ENCODE measurements at regions not wholly inside any gene's neighbourhood (a gene's known extent, or its start where the extent isn't known, plus 50 kb on each side); places are given as distances from the start of the nearest gene placed in this dataset.
"Not testable (repeated sequence)": the region's sequence is repeated elsewhere in the genome, so short reads cannot be mapped to it uniquely, and the experiment has no call there.

GRCh38 chr11:91563176-91563575, 661.4 kb upstream of the FAT3 start:
- H3K36me3 Mint-ChIP-seq (ENCODE audit: low read depth) = no peaks in the 10 kb centered on the region
- peaks cover 43% of the 10 kb centered on the region for H3K9me3 Mint-ChIP-seq
- no peak for DNase-seq (ENCODE audit: low spot score)
- intact Hi-C loops (cut with micrococcal nuclease) = no loop called here
- H3K27ac Mint-ChIP-seq = no peak overlapping the region
- no peaks in the 10 kb centered on the region for H3K27me3 Mint-ChIP-seq (ENCODE audit: low read depth)
- no peaks in the 10 kb centered on the region for H3K4me1 Mint-ChIP-seq (ENCODE audit: low read depth)
- H3K4me3 Mint-ChIP-seq (ENCODE audit: low read depth) = no peak overlapping the region

GRCh38 chr11:91560434-91560833, 664.2 kb upstream of the FAT3 start:
- Mint-ChIP-seq H3K4me1 (ENCODE audit: low read depth) (no peaks in the 10 kb centered on the region), H3K36me3 (ENCODE audit: low read depth) (no peaks in the 10 kb centered on the region), H3K4me3 (ENCODE audit: low read depth) (no peak overlapping the region), H3K27ac (no peak overlapping the region), H3K27me3 (ENCODE audit: low read depth) (no peaks in the 10 kb centered on the region), H3K9me3 (peaks cover 36% of the 10 kb centered on the region)
- intact Hi-C loops (cut with micrococcal nuclease) = no loop called here
- no peak for DNase-seq (ENCODE audit: low spot score)

- H3K27me3 Mint-ChIP-seq (ENCODE audit: low read depth) = no peaks in the 10 kb centered on the region
- no peak overlapping the region for H3K4me3 Mint-ChIP-seq (ENCODE audit: low read depth)
- H3K36me3 Mint-ChIP-seq (ENCODE audit: low read depth) = no peaks in the 10 kb centered on the region
- DNase-seq (ENCODE audit: low spot score) = no peak
- no peaks in the 10 kb centered on the region for H3K4me1 Mint-ChIP-seq (ENCODE audit: low read depth)
- H3K9me3 Mint-ChIP-seq = peaks cover 60% of the 10 kb centered on the region
- intact Hi-C loops (cut with micrococcal nuclease) = no loop called here
- H3K27ac Mint-ChIP-seq = no peak overlapping the region
Measured at GRCh38 chr11:91538065-91538464, 686.6 kb upstream of the FAT3 start.

GRCh38 chr11:91536366-91536765, 688.3 kb upstream of the FAT3 start:
- H3K27me3 Mint-ChIP-seq (ENCODE audit: low read depth) = no peaks in the 10 kb centered on the region
- intact Hi-C loops (cut with micrococcal nuclease) = no loop called here
- H3K4me3 Mint-ChIP-seq (ENCODE audit: low read depth) = no peak overlapping the region
- H3K4me1 Mint-ChIP-seq (ENCODE audit: low read depth) = no peaks in the 10 kb centered on the region
- H3K9me3 Mint-ChIP-seq = peaks cover 48% of the 10 kb centered on the region
- no peaks in the 10 kb centered on the region for H3K36me3 Mint-ChIP-seq (ENCODE audit: low read depth)
- no peak for DNase-seq (ENCODE audit: low spot score)
- H3K27ac Mint-ChIP-seq = no peak overlapping the region

GRCh38 chr11:91528965-91529364, 695.7 kb upstream of the FAT3 start:
- H3K36me3 Mint-ChIP-seq (ENCODE audit: low read depth) = no peaks in the 10 kb centered on the region
- intact Hi-C loops (cut with micrococcal nuclease) = no loop called here

DNA sequence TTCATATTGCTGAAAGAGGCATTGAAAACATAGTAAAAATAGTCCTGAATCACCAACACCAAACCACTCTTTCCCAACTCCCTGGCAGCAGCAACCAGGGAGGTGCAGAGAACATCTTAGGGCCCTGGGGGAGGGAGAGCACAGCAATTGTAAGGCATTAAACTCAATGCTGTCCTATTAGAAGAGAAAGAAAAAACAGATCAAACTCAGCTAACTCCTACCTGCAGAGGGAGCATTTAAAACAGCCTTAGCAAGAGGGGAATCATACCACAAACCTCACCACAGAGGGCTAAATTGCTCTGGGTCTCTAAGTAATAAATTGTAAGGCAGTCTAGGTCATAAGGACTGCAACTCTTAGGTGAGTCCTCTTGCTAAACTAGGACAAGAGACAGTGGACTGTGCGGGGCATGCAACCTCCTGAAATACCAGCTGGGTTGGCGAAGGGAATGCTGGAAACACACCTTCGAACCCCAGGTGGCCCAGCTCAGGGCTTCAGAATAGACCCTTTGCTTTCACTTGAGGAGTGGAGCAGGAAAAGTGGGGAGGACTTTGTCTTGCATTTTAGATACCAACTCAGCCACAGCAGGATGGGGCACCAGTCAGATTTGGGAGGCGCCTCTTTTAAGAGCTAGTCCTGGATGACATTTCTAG, 697.1 kb upstream of the FAT3 start:
- H3K36me3 Mint-ChIP-seq (ENCODE audit: low read depth) = no peaks in the 10 kb centered on the region
- H3K4me3 Mint-ChIP-seq (ENCODE audit: low read depth) = no peak overlapping the region
- intact Hi-C loops (cut with micrococcal nuclease) = no loop called here
- H3K27ac Mint-ChIP-seq = no peak overlapping the region
- H3K9me3 Mint-ChIP-seq = peaks cover 44% of the 10 kb centered on the region
- no peaks in the 10 kb centered on the region for H3K27me3 Mint-ChIP-seq (ENCODE audit: low read depth)
- H3K4me1 Mint-ChIP-seq (ENCODE audit: low read depth) = no peaks in the 10 kb centered on the region
- DNase-seq (ENCODE audit: low spot score) = no peak

More at GRCh38 chr11:91528965-91529364, 695.7 kb upstream of the FAT3 start:
- Mint-ChIP-seq H3K4me3 (ENCODE audit: low read depth) (no peak overlapping the region), H3K9me3 (peaks cover 43% of the 10 kb centered on the region), H3K27me3 (ENCODE audit: low read depth) (no peaks in the 10 kb centered on the region), H3K27ac (no peak overlapping the region), H3K4me1 (ENCODE audit: low read depth) (no peaks in the 10 kb centered on the region)
- DNase-seq (ENCODE audit: low spot score) = no peak

- H3K36me3 Mint-ChIP-seq (ENCODE audit: low read depth) = no peaks in the 10 kb centered on the region
- no peak for DNase-seq (ENCODE audit: low spot score)
- peaks cover 18% of the 10 kb centered on the region for H3K9me3 Mint-ChIP-seq
- intact Hi-C loops (cut with micrococcal nuclease) = no loop called here
- H3K4me1 Mint-ChIP-seq (ENCODE audit: low read depth) = no peaks in the 10 kb centered on the region
- no peak overlapping the region for H3K27ac Mint-ChIP-seq
- no peaks in the 10 kb centered on the region for H3K27me3 Mint-ChIP-seq (ENCODE audit: low read depth)
- H3K4me3 Mint-ChIP-seq (ENCODE audit: low read depth) = no peak overlapping the region
Measured at GRCh38 chr11:91513734-91514133, 710.9 kb upstream of the FAT3 start.

- intact Hi-C loops (cut with micrococcal nuclease) = no loop called here
- H3K4me1 Mint-ChIP-seq (ENCODE audit: low read depth) = no peaks in the 10 kb centered on the region
- DNase-seq (ENCODE audit: low spot score) = no peak
- H3K27ac Mint-ChIP-seq = no peak overlapping the region
- H3K36me3 Mint-ChIP-seq (ENCODE audit: low read depth) = no peaks in the 10 kb centered on the region
- H3K9me3 Mint-ChIP-seq = peaks cover 13% of the 10 kb centered on the region
- H3K4me3 Mint-ChIP-seq (ENCODE audit: low read depth) = no peak overlapping the region
- H3K27me3 Mint-ChIP-seq (ENCODE audit: low read depth) = no peaks in the 10 kb centered on the region
Measured at GRCh38 chr11:91497847-91498246, 726.8 kb upstream of the FAT3 start.

- peaks cover 7% of the 10 kb centered on the region for H3K9me3 Mint-ChIP-seq
- H3K27me3 Mint-ChIP-seq (ENCODE audit: low read depth) = no peaks in the 10 kb centered on the region
- no peaks in the 10 kb centered on the region for H3K4me1 Mint-ChIP-seq (ENCODE audit: low read depth)
- no peaks in the 10 kb centered on the region for H3K36me3 Mint-ChIP-seq (ENCODE audit: low read depth)
- no peak overlapping the region for H3K27ac Mint-ChIP-seq
- intact Hi-C loops (cut with micrococcal nuclease) = no loop called here
- DNase-seq (ENCODE audit: low spot score) = no peak
- no peak overlapping the region for H3K4me3 Mint-ChIP-seq (ENCODE audit: low read depth)
Measured at GRCh38 chr11:91495837-91496236, 728.8 kb upstream of the FAT3 start.

DNA sequence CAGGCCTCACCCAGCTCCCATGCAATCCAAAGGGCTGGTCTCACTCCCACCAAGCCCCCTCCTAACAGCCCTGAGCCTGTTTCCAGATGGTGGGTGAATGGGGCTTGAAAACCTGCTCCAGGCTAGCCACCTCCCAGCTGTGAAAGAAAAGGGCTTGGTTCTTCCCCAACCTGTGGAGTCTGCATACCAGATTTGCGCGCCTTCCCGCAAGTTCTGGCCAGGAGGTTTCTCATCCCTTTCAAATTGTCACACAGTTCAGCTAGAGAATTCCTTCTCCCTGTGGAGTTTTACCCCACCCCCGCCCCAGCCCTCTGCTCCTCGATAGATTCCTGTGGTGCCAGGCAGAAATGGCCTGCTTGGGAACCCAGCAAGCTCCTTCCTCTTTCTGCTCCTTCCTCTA, 734.6 kb upstream of the FAT3 start:
- intact Hi-C loops (cut with micrococcal nuclease) = no loop called here
- Mint-ChIP-seq H3K9me3 (peaks cover 48% of the 10 kb centered on the region), H3K36me3 (ENCODE audit: low read depth) (no peaks in the 10 kb centered on the region), H3K4me3 (ENCODE audit: low read depth) (no peak overlapping the region), H3K27me3 (ENCODE audit: low read depth) (no peaks in the 10 kb centered on the region), H3K4me1 (ENCODE audit: low read depth) (no peaks in the 10 kb centered on the region), H3K27ac (no peak overlapping the region)
- DNase-seq (ENCODE audit: low spot score) = no peak

GRCh38 chr11:91483956-91484355, 740.7 kb upstream of the FAT3 start:
- H3K36me3 Mint-ChIP-seq (ENCODE audit: low read depth); H3K27me3 Mint-ChIP-seq (ENCODE audit: low read depth); DNase-seq (ENCODE audit: low spot score); H3K4me1 Mint-ChIP-seq (ENCODE audit: low read depth); intact Hi-C loops (cut with micrococcal nuclease); H3K4me3 Mint-ChIP-seq (ENCODE audit: low read depth); H3K27ac Mint-ChIP-seq: not testable (repeated sequence)
- peaks cover 54% of the 10 kb centered on the region for H3K9me3 Mint-ChIP-seq

- intact Hi-C loops (cut with micrococcal nuclease); DNase-seq (ENCODE audit: low spot score); H3K27me3 Mint-ChIP-seq (ENCODE audit: low read depth); H3K36me3 Mint-ChIP-seq (ENCODE audit: low read depth); H3K4me1 Mint-ChIP-seq (ENCODE audit: low read depth); H3K27ac Mint-ChIP-seq; H3K4me3 Mint-ChIP-seq (ENCODE audit: low read depth): not testable (repeated sequence)
- H3K9me3 Mint-ChIP-seq = peaks cover 54% of the 10 kb centered on the region
Measured at GRCh38 chr11:91481875-91482274, 742.7 kb upstream of the FAT3 start.

DNA sequence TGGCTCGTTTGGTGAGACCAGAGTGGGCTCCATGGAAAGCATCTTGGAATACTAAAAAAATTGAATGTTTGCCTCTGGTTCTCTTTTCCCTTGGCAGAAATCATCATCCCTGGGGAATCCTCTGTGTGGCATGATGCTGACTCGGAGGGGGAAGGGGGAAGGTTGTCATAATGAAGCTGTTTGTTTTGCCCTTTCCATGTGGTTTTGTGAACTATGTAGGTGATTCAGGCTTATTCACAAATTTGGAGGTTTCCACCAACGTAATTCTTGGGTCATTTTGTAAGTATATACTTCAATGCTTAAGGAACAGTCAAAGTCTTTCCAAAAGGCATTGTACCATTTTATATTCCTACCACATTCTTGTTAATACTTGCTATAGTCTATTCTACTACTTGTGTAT, 754.0 kb upstream of the FAT3 start:
- intact Hi-C loops (cut with micrococcal nuclease) = no loop called here
- Mint-ChIP-seq H3K9me3 (peaks cover 9% of the 10 kb centered on the region), H3K36me3 (ENCODE audit: low read depth) (no peaks in the 10 kb centered on the region), H3K27me3 (ENCODE audit: low read depth) (no peaks in the 10 kb centered on the region), H3K4me3 (ENCODE audit: low read depth) (no peak overlapping the region), H3K27ac (no peak overlapping the region), H3K4me1 (ENCODE audit: low read depth) (no peaks in the 10 kb centered on the region)
- no peak for DNase-seq (ENCODE audit: low spot score)

DNA sequence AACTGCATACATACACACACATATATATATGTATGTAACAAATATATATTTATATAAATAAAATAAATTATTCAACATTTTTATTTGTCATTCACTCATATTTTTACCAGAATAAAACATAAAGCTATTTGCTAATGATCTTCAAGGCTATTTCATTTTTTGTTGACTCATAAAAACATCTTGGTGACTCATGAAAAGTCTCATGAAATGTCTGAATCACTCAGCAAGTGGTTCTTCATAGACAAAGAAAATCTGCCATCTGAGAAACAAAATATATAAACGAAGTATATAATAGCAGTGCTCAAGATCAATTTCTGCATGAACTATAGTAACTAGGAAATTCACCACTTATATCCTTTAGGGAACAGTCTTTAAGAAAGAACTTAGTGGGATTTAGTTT, 764.8 kb upstream of the FAT3 start:
- H3K9me3 Mint-ChIP-seq = no peaks in the 10 kb centered on the region
- no peaks in the 10 kb centered on the region for H3K36me3 Mint-ChIP-seq (ENCODE audit: low read depth)
- intact Hi-C loops (cut with micrococcal nuclease) = no loop called here
- no peak for DNase-seq (ENCODE audit: low spot score)
- H3K4me3 Mint-ChIP-seq (ENCODE audit: low read depth) = no peak overlapping the region
- no peak overlapping the region for H3K27ac Mint-ChIP-seq
- no peaks in the 10 kb centered on the region for H3K27me3 Mint-ChIP-seq (ENCODE audit: low read depth)
- no peaks in the 10 kb centered on the region for H3K4me1 Mint-ChIP-seq (ENCODE audit: low read depth)
